ENCODE measurements at regions not wholly inside any gene's neighbourhood (a gene's known extent, or its start where the extent isn't known, plus 50 kb on each side); places are given as distances from the start of the nearest gene placed in this dataset.

GRCh38 chr17:71331754-71332325, 789.0 kb upstream of the SOX9 start:
- DNase-seq (ENCODE audit: low spot score) = no peak

GRCh38 chr17:71334048-71334751, 786.6 kb upstream of the SOX9 start:
- DNase-seq (ENCODE audit: low spot score) = no peak

- DNase-seq (ENCODE audit: low spot score) = no peak
These were observed 785.6 kb upstream of the SOX9 start for GRCh38 chr17:71335212-71335611.

GRCh38 chr17:71337938-71338337, 782.9 kb upstream of the SOX9 start:
- no peak for DNase-seq (ENCODE audit: low spot score)

GRCh38 chr17:71338396-71338795, 782.4 kb upstream of the SOX9 start:
- no peak for DNase-seq (ENCODE audit: low spot score)

GRCh38 chr17:71339206-71339605, 781.6 kb upstream of the SOX9 start:
- no peak for DNase-seq (ENCODE audit: low spot score)

GRCh38 chr17:71342737-71343136, 778.1 kb upstream of the SOX9 start:
- DNase-seq (ENCODE audit: low spot score) = no peak

GRCh38 chr17:71349908-71350600, 770.8 kb upstream of the SOX9 start:
- no peak for DNase-seq (ENCODE audit: low spot score)

GRCh38 chr17:71360301-71360700, 760.5 kb upstream of the SOX9 start:
- DNase-seq (ENCODE audit: low spot score) = no peak

GRCh38 chr17:71361656-71362450, 759.0 kb upstream of the SOX9 start:
- DNase-seq (ENCODE audit: low spot score) = no peak

GRCh38 chr17:71363661-71364060, 757.2 kb upstream of the SOX9 start:
- DNase-seq (ENCODE audit: low spot score) = no peak

- DNase-seq (ENCODE audit: low spot score) = no peak
These were observed 749.0 kb upstream of the SOX9 start for GRCh38 chr17:71371809-71372208.

GRCh38 chr17:71375948-71376347, 744.9 kb upstream of the SOX9 start:
- no peak for DNase-seq (ENCODE audit: low spot score)

GRCh38 chr17:71376933-71377332, 743.9 kb upstream of the SOX9 start:
- DNase-seq (ENCODE audit: low spot score) = no peak

- DNase-seq (ENCODE audit: low spot score) = no peak
These were observed 742.8 kb upstream of the SOX9 start for GRCh38 chr17:71378036-71378435.

- peak; percentile 38 for DNase-seq (ENCODE audit: low spot score)
These were observed 742.1 kb upstream of the SOX9 start for GRCh38 chr17:71378741-71379140.

GRCh38 chr17:71379512-71379911, 741.3 kb upstream of the SOX9 start:
- DNase-seq (ENCODE audit: low spot score) = no peak

GRCh38 chr17:71380535-71380934, 740.3 kb upstream of the SOX9 start:
- no peak for DNase-seq (ENCODE audit: low spot score)

- DNase-seq (ENCODE audit: low spot score) = no peak
These were observed 739.9 kb upstream of the SOX9 start for GRCh38 chr17:71380936-71381335.

- no peak for DNase-seq (ENCODE audit: low spot score)
These were observed 737.7 kb upstream of the SOX9 start for GRCh38 chr17:71383091-71383490.

GRCh38 chr17:71387456-71387855, 733.4 kb upstream of the SOX9 start:
- no peak for DNase-seq (ENCODE audit: low spot score)

GRCh38 chr17:71392715-71393567, 727.9 kb upstream of the SOX9 start:
- DNase-seq (ENCODE audit: low spot score) = no peak

Data from HuH-7.5 (cell line).